CD4-positive, alpha-beta memory T cell (primary cell): ENCODE measurements at regions not wholly inside any gene's neighbourhood (a gene's known extent, or its start where the extent isn't known, plus 50 kb on each side); places are given as distances from the start of the nearest gene placed in this dataset.

Source experiments
- CTCF ChIA-PET: fragments of 350-600 bp; sonication (Branson Sonifier 250); formaldehyde crosslinking; loops from one replicate; lab custom pipeline; 2021; ENCODE audit warnings: inconsistent platforms; ENCODE audit not compliant: partially characterized antibody; lab: Charles Lee
- POLR2A ChIA-PET: fragments of 350-600 bp; sonication (Branson Sonifier 250); formaldehyde crosslinking; loops from one replicate; lab custom pipeline; 2021; ENCODE audit not compliant: partially characterized antibody; lab: Charles Lee
- DNase-seq, 5 donors: peaks; one replicate each; pipeline versions ENCODE4 v3.0.0 to v3.0.0-alpha.2; 2020 to 2022; ENCODE audit warnings: mixed read lengths in 1 of 5
- H3K27ac ChIP-seq: one replicate; pipeline ENCODE4 v1.7.0; 2013; ENCODE audit warnings: low read depth, low read length
- H3K27me3 ChIP-seq: 2 replicates; pipeline ENCODE4 v1.7.0; 2013; ENCODE audit warnings: mild to moderate bottlenecking, low read length, moderate library complexity; ENCODE audit not compliant: insufficient read depth
- H3K36me3 ChIP-seq: 2 replicates; pipeline ENCODE4 v1.7.0; 2013; ENCODE audit warnings: mild to moderate bottlenecking, low read length, moderate library complexity; ENCODE audit not compliant: insufficient read depth
- H3K4me1 ChIP-seq: 2 replicates; pipeline ENCODE4 v1.7.0; 2013; ENCODE audit warnings: mild to moderate bottlenecking, low read length, moderate library complexity; ENCODE audit not compliant: insufficient read depth
- H3K4me3 ChIP-seq, 2 donors: one replicate each; pipeline ENCODE4 v1.7.0; 2013; ENCODE audit warnings: low read length in 2 of 2, mild to moderate bottlenecking in 1 of 2
- H3K9me3 ChIP-seq, 2 donors: one replicate each; pipeline ENCODE4 v1.7.0; 2013; ENCODE audit warnings: low read length in 2 of 2, control low read depth in 1 of 2; ENCODE audit not compliant: control insufficient read depth in 1 of 2
- H3K27ac Mint-ChIP-seq, 7 donors: one replicate each; pipeline ENCODE4 v1.8.0; 2020 to 2021; ENCODE audit warnings: mixed read lengths in 7 of 7, mild to moderate bottlenecking in 6 of 7, inconsistent platforms in 3 of 7, moderate library complexity in 3 of 7
- H3K27me3 Mint-ChIP-seq, 2 donors: one replicate each; pipeline ENCODE4 v1.8.0; 2020 to 2021; ENCODE audit warnings: mixed read lengths in 2 of 2
- H3K36me3 Mint-ChIP-seq, 2 donors: one replicate each; pipeline ENCODE4 v1.8.0; 2020 to 2021; ENCODE audit warnings: mixed read lengths in 2 of 2, inconsistent platforms in 1 of 2, mild to moderate bottlenecking in 1 of 2
- H3K4me1 Mint-ChIP-seq, 4 donors: one replicate each; pipeline ENCODE4 v1.8.0; 2020 to 2021; ENCODE audit warnings: mixed read lengths in 4 of 4, mild to moderate bottlenecking in 1 of 4
- H3K4me3 Mint-ChIP-seq, 8 donors: one replicate each; pipeline ENCODE4 v1.8.0; 2020 to 2021; ENCODE audit warnings: mixed read lengths in 8 of 8, mild to moderate bottlenecking in 7 of 8, moderate library complexity in 6 of 8, inconsistent platforms in 3 of 8
- H3K9me3 Mint-ChIP-seq, 8 donors: one replicate each; pipeline ENCODE4 v1.8.0; 2020 to 2021; ENCODE audit warnings: mixed read lengths in 8 of 8, mild to moderate bottlenecking in 5 of 8, inconsistent platforms in 3 of 8, moderate library complexity in 1 of 8
- intact Hi-C: fragments of 100-400 bp; cut with micrococcal nuclease; formaldehyde crosslinking; loops from one replicate; pipeline ENCODE4 v1.15.1; 2023

GRCh38 chr12:21073129-21073528 lies 57.9 kb upstream of the SLCO1B1 start:
- peaks cover 0 to 17% (median 4%) of the 10 kb centered on the region in 8 donors for H3K9me3 Mint-ChIP-seq
- H3K36me3 Mint-ChIP-seq = no peaks in the 10 kb centered on the region
- CTCF ChIA-PET = no interaction called here

GRCh38 chr12:21073822-21074460 lies 57.1 kb upstream of the SLCO1B1 start:
- Mint-ChIP-seq H3K36me3 (no peaks in the 10 kb centered on the region), H3K27me3 (no peaks in the 10 kb centered on the region), H3K27ac (no peak overlapping the region), H3K9me3 (peaks cover 0 to 17% (median 4%) of the 10 kb centered on the region in 8 donors), H3K4me3 (no peak overlapping the region), H3K4me1 (no peaks in the 10 kb centered on the region)
- Histone ChIP-seq H3K36me3 (no peaks in the 10 kb centered on the region), H3K9me3 (no peaks in the 10 kb centered on the region), H3K4me3 (no peak overlapping the region), H3K27me3 (no peaks in the 10 kb centered on the region), H3K4me1 (no peaks in the 10 kb centered on the region), H3K27ac (no peak overlapping the region)
- ChIA-PET POLR2A (no interaction called here), CTCF (no interaction called here)
- peak in 1 of 5 donors; percentile 32 for DNase-seq
- intact Hi-C loops = no loop called here

More at GRCh38 chr12:21073129-21073528, 57.9 kb upstream of the SLCO1B1 start:
- Histone ChIP-seq H3K4me1 (no peaks in the 10 kb centered on the region), H3K36me3 (no peaks in the 10 kb centered on the region), H3K27ac (no peak overlapping the region), H3K9me3 (no peaks in the 10 kb centered on the region), H3K27me3 (no peaks in the 10 kb centered on the region), H3K4me3 (no peak overlapping the region)
- intact Hi-C loops = no loop called here
- H3K27me3 Mint-ChIP-seq = no peaks in the 10 kb centered on the region
- no peak overlapping the region for H3K4me3 Mint-ChIP-seq
- no peak for DNase-seq
- no peak overlapping the region for H3K27ac Mint-ChIP-seq
- POLR2A ChIA-PET = no interaction called here
- H3K4me1 Mint-ChIP-seq = no peaks in the 10 kb centered on the region
